DMS 273 (cell line): ENCODE measurements at regions not wholly inside any gene's neighbourhood (a gene's known extent, or its start where the extent isn't known, plus 50 kb on each side); places are given as distances from the start of the nearest gene placed in this dataset.
"Not testable (repeated sequence)": the region's sequence is repeated elsewhere in the genome, so short reads cannot be mapped to it uniquely, and the experiment has no call there.

ENCODE experiments used
- DNase-seq: peaks from one replicate; lab custom pipeline; 2025; ENCODE audit not compliant: unreplicated experiment; lab: John Stamatoyannopoulos, UW

- DNase-seq = no peak
These were observed 139.3 kb upstream of the ODAD2 start for GRCh38 chr10:28137907-28138880.

GRCh38 chr10:28135258-28135657 lies 136.4 kb upstream of the ODAD2 start:
- DNase-seq = no peak

GRCh38 chr10:28130267-28130666 lies 131.4 kb upstream of the ODAD2 start:
- no peak for DNase-seq

- no peak for DNase-seq
These were observed 129.0 kb upstream of the ODAD2 start for GRCh38 chr10:28127881-28128280.

- no peak for DNase-seq
These were observed 126.8 kb upstream of the ODAD2 start for GRCh38 chr10:28125701-28126100.

GRCh38 chr10:28120795-28121194 lies 121.9 kb upstream of the ODAD2 start:
- no peak for DNase-seq

GRCh38 chr10:28120043-28120749 lies 121.3 kb upstream of the ODAD2 start:
- no peak for DNase-seq

GRCh38 chr10:28118985-28119628 lies 120.2 kb upstream of the ODAD2 start:
- no peak for DNase-seq

- no peak for DNase-seq
These were observed 114.3 kb upstream of the ODAD2 start for GRCh38 chr10:28113202-28113601.

GRCh38 chr10:28111712-28112111 lies 112.8 kb upstream of the ODAD2 start:
- no peak for DNase-seq

GRCh38 chr10:28105561-28105960 lies 106.7 kb upstream of the ODAD2 start:
- no peak for DNase-seq

- DNase-seq = no peak
These were observed 98.8 kb upstream of the ODAD2 start for GRCh38 chr10:28097633-28098032.

GRCh38 chr10:28095791-28096378 lies 97.0 kb upstream of the ODAD2 start:
- DNase-seq = no peak

- DNase-seq = no peak
These were observed 95.2 kb upstream of the ODAD2 start for GRCh38 chr10:28094121-28094520.

GRCh38 chr10:28091913-28092312 lies 93.0 kb upstream of the ODAD2 start:
- DNase-seq = no peak

- DNase-seq = no peak
These were observed 91.6 kb upstream of the ODAD2 start for GRCh38 chr10:28090506-28090905.

- DNase-seq = no peak
These were observed 90.6 kb upstream of the ODAD2 start for GRCh38 chr10:28089467-28089866.

GRCh38 chr10:28087661-28088351 lies 88.9 kb upstream of the ODAD2 start:
- no peak for DNase-seq

- DNase-seq = not testable (repeated sequence)
These were observed 86.9 kb upstream of the ODAD2 start for GRCh38 chr10:28085760-28086159.

GRCh38 chr10:28082885-28083284 lies 84.0 kb upstream of the ODAD2 start:
- DNase-seq = no peak

- no peak for DNase-seq
These were observed 83.4 kb upstream of the ODAD2 start for GRCh38 chr10:28082316-28082715.
